Smooth muscle cell (in vitro differentiated cells): ENCODE measurements at regions not wholly inside any gene's neighbourhood (a gene's known extent, or its start where the extent isn't known, plus 50 kb on each side); places are given as distances from the start of the nearest gene placed in this dataset.

Source experiments
- DNase-seq: peaks from one replicate; lab custom pipeline; 2025; ENCODE audit not compliant: unreplicated experiment; lab: John Stamatoyannopoulos, UW
- H2AFZ ChIP-seq: fragments of 200-600 bp; sonication (generic); 2 replicates; pipeline ENCODE4 v1.6.0; 2016; ENCODE audit warnings: antibody characterized with exemption, low read depth, mild to moderate bottlenecking
- H3F3A ChIP-seq: fragments of 200-600 bp; sonication (generic); 2 replicates; pipeline ENCODE4 v1.6.0; 2017; ENCODE audit warnings: antibody characterized with exemption, low read depth
- H3K27ac ChIP-seq: fragments of 200-600 bp; sonication (generic); 2 replicates; pipeline ENCODE4 v1.5.1; 2016; ENCODE audit warnings: low read depth, mild to moderate bottlenecking
- H3K27me3 ChIP-seq: fragments of 200-600 bp; sonication (generic); 2 replicates; pipeline ENCODE4 v1.6.1; 2016; ENCODE audit warnings: low read depth, mild to moderate bottlenecking
- H3K36me3 ChIP-seq: fragments of 200-600 bp; sonication (generic); 2 replicates; pipeline ENCODE4 v1.5.1; 2016; ENCODE audit warnings: low read depth
- H3K4me1 ChIP-seq: fragments of 200-600 bp; sonication (generic); 2 replicates; pipeline ENCODE4 v1.5.1; 2016; ENCODE audit warnings: low read depth
- H3K4me2 ChIP-seq: fragments of 200-600 bp; sonication (generic); 2 replicates; pipeline ENCODE4 v1.6.0; 2016; ENCODE audit warnings: mild to moderate bottlenecking
- H3K4me3 ChIP-seq: fragments of 200-600 bp; sonication (generic); 2 replicates; pipeline ENCODE4 v1.5.1; 2016; ENCODE audit warnings: mild to moderate bottlenecking
- H3K79me2 ChIP-seq: fragments of 200-600 bp; sonication (generic); 2 replicates; pipeline ENCODE4 v1.6.0; 2016; ENCODE audit warnings: low read depth, mild to moderate bottlenecking
- H3K9ac ChIP-seq: fragments of 200-600 bp; sonication (generic); 2 replicates; pipeline ENCODE4 v1.6.0; 2016; ENCODE audit warnings: low read depth
- H3K9me3 ChIP-seq: fragments of 200-600 bp; sonication (generic); replicated peaks from 2 replicates; pipeline ENCODE4 v1.5.1; 2016; ENCODE audit warnings: low read depth
- H4K20me1 ChIP-seq: fragments of 200-600 bp; sonication (generic); 2 replicates; pipeline ENCODE4 v1.6.0; 2016; ENCODE audit warnings: low read depth
- CTCF ChIP-seq: fragments of 200-600 bp; sonication (generic); IDR thresholded peaks from 2 replicates; pipeline ENCODE4 v1.5.1; 2017; ENCODE audit warnings: borderline replicate concordance, mild to moderate bottlenecking, antibody characterized with exemption; ENCODE audit not compliant: insufficient read depth, poor library complexity, severe bottlenecking
- WGBS: methylation state at CpG from one replicate; pipeline ENCODE4 v1.1.7; 2016; ENCODE audit warnings: low lambda C conversion rate; 5-methylcytosine and 5-hydroxymethylcytosine counted together

- Histone ChIP-seq H3K27ac (no peak overlapping the region), H4K20me1 (no peaks in the 10 kb centered on the region), H3K79me2 (no peaks in the 10 kb centered on the region), H3F3A (no peaks in the 10 kb centered on the region), H3K9me3 (no peaks in the 10 kb centered on the region), H3K27me3 (no peaks in the 10 kb centered on the region), H3K36me3 (no peaks in the 10 kb centered on the region), H3K4me1 (no peaks in the 10 kb centered on the region), H3K4me2 (no peak overlapping the region), H2AFZ (no peak overlapping the region), H3K9ac (no peak overlapping the region), H3K4me3 (no peak overlapping the region)
- WGBS, result 87% methylated on average over 10 of the region's 10 CpGs
- DNase-seq, result no peak
- no peak for TF ChIP-seq CTCF
These were observed 730.6 kb downstream of the GALR1 start for GRCh38 chr18:77980275-77980674.

- Histone ChIP-seq H3K4me2 (no peak overlapping the region), H3K79me2 (no peaks in the 10 kb centered on the region), H3K4me1 (no peaks in the 10 kb centered on the region), H3K27ac (no peak overlapping the region), H3F3A (no peaks in the 10 kb centered on the region), H3K27me3 (no peaks in the 10 kb centered on the region), H3K36me3 (no peaks in the 10 kb centered on the region), H3K9ac (no peak overlapping the region), H4K20me1 (no peaks in the 10 kb centered on the region), H3K9me3 (no peaks in the 10 kb centered on the region), H2AFZ (no peak overlapping the region), H3K4me3 (no peak overlapping the region)
- no peak for DNase-seq
- TF ChIP-seq CTCF, result no peak
- 87% methylated on average over 2 of the region's 2 CpGs for WGBS
These were observed 732.2 kb downstream of the GALR1 start for GRCh38 chr18:77981874-77982273.

GRCh38 chr18:77983270-77983669 lies 733.6 kb downstream of the GALR1 start:
- no peaks in the 10 kb centered on the region for H3K9me3 ChIP-seq
- H3K4me1 ChIP-seq, result no peaks in the 10 kb centered on the region
- H3K4me3 ChIP-seq, result no peak overlapping the region
- no peak overlapping the region for H3K27ac ChIP-seq
- no peak overlapping the region for H3K9ac ChIP-seq
- H4K20me1 ChIP-seq, result no peaks in the 10 kb centered on the region
- H2AFZ ChIP-seq, result no peak overlapping the region
- H3K27me3 ChIP-seq, result no peaks in the 10 kb centered on the region
- H3K36me3 ChIP-seq, result no peaks in the 10 kb centered on the region
- TF ChIP-seq CTCF, result no peak
- no peak for DNase-seq
- no peaks in the 10 kb centered on the region for H3F3A ChIP-seq
- no peaks in the 10 kb centered on the region for H3K79me2 ChIP-seq
- no peak overlapping the region for H3K4me2 ChIP-seq
- 89% methylated on average over 10 of the region's 10 CpGs for WGBS

- Histone ChIP-seq H4K20me1 (no peaks in the 10 kb centered on the region), H3K27ac (no peak overlapping the region), H3K9me3 (no peaks in the 10 kb centered on the region), H3K9ac (no peak overlapping the region), H2AFZ (no peak overlapping the region), H3K27me3 (no peaks in the 10 kb centered on the region), H3K36me3 (no peaks in the 10 kb centered on the region), H3K4me3 (no peak overlapping the region), H3K79me2 (no peaks in the 10 kb centered on the region), H3K4me1 (no peaks in the 10 kb centered on the region), H3F3A (no peaks in the 10 kb centered on the region), H3K4me2 (no peak overlapping the region)
- no peak for DNase-seq
- no peak for TF ChIP-seq CTCF
- WGBS, result 91% methylated on average over 13 of the region's 14 CpGs
These were observed 734.5 kb downstream of the GALR1 start for GRCh38 chr18:77984178-77984577.
